ENCODE measurements at regions not wholly inside any gene's neighbourhood (a gene's known extent, or its start where the extent isn't known, plus 50 kb on each side); places are given as distances from the start of the nearest gene placed in this dataset.

- DNase-seq: no peak
These were observed 414.5 kb upstream of the COBL start for GRCh38 chr7:51731075-51731474.

- no peak for DNase-seq
These were observed 410.8 kb upstream of the COBL start for GRCh38 chr7:51727441-51727840.

- DNase-seq: no peak
These were observed 390.2 kb upstream of the COBL start for GRCh38 chr7:51706851-51707250.

- no peak for DNase-seq
These were observed 389.1 kb upstream of the COBL start for GRCh38 chr7:51705701-51706100.

GRCh38 chr7:51702673-51703072, 386.1 kb upstream of the COBL start:
- DNase-seq: no peak

GRCh38 chr7:51701935-51702334, 385.3 kb upstream of the COBL start:
- DNase-seq: no peak

GRCh38 chr7:51700593-51701215, 384.1 kb upstream of the COBL start:
- no peak for DNase-seq

GRCh38 chr7:51693258-51693657, 376.6 kb upstream of the COBL start:
- DNase-seq: no peak

GRCh38 chr7:51689547-51689946, 372.9 kb upstream of the COBL start:
- no peak for DNase-seq

- no peak for DNase-seq
These were observed 369.2 kb upstream of the COBL start for GRCh38 chr7:51685794-51686193.

GRCh38 chr7:51680594-51681399, 364.2 kb upstream of the COBL start:
- DNase-seq: no peak

GRCh38 chr7:51679358-51679757, 362.7 kb upstream of the COBL start:
- DNase-seq: no peak

- peak; percentile 3 for DNase-seq
These were observed 350.1 kb upstream of the COBL start for GRCh38 chr7:51666751-51667150.

- peak; percentile 20 for DNase-seq
These were observed 349.7 kb upstream of the COBL start for GRCh38 chr7:51666266-51666665.

- DNase-seq: no peak
These were observed 348.6 kb upstream of the COBL start for GRCh38 chr7:51665045-51665780.

GRCh38 chr7:51660516-51660915, 343.9 kb upstream of the COBL start:
- DNase-seq: no peak

- DNase-seq: no peak
These were observed 342.1 kb upstream of the COBL start for GRCh38 chr7:51658684-51659083.

GRCh38 chr7:51647931-51648351, 331.3 kb upstream of the COBL start:
- peak; percentile 12 for DNase-seq

- DNase-seq: no peak
These were observed 330.9 kb upstream of the COBL start for GRCh38 chr7:51647486-51647885.

GRCh38 chr7:51645702-51646298, 329.2 kb upstream of the COBL start:
- no peak for DNase-seq

GRCh38 chr7:51645255-51645654, 328.6 kb upstream of the COBL start:
- DNase-seq: no peak

GRCh38 chr7:51644216-51644615, 327.6 kb upstream of the COBL start:
- DNase-seq: no peak

GRCh38 chr7:51640841-51641240, 324.2 kb upstream of the COBL start:
- no peak for DNase-seq

All from NCI-H2029 treated with DMSO at 0.1 percent for 48 hours (cell line).